GM18951 (cell line): ENCODE measurements at regions not wholly inside any gene's neighbourhood (a gene's known extent, or its start where the extent isn't known, plus 50 kb on each side); places are given as distances from the start of the nearest gene placed in this dataset.

Source experiments
- POLR2A ChIP-seq: IDR thresholded peaks from 4 replicates; pipeline ENCODE4 v1.6.1; 2011; ENCODE audit warnings: mild to moderate bottlenecking; ENCODE audit not compliant: insufficient read length, insufficient read depth; ENCODE audit errors: extremely low read depth
- in situ Hi-C: fragments of 300-500 bp; cut with MboI; formaldehyde crosslinking; loops from one replicate; pipeline ENCODE4 v1.12.0; 2022; ENCODE audit warnings: low sequenced_read_pairs, mixed read lengths, inconsistent platforms; ENCODE audit not compliant: unreplicated experiment

DNA sequence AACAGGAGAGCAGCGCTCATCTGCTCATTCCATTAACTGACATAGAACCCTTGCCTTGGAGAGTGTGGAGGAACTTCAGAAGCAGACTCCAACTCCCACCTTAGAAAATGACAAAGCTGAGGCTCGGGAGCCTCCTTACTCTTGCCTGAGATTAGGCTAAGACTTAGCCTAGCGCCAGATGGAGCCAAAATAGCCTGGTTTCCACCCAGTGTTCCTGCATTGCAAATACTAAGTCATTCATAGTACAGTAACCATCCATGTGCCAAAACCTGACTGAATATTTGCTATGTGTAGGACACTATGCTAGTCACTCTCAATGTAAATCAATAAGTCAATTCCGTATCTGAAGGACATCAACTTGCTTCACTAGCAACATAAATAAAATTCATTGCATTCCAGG lies 387.4 kb upstream of the CPEB2 start:
- TF ChIP-seq POLR2A = no peak
- in situ Hi-C loops = no loop called here

DNA sequence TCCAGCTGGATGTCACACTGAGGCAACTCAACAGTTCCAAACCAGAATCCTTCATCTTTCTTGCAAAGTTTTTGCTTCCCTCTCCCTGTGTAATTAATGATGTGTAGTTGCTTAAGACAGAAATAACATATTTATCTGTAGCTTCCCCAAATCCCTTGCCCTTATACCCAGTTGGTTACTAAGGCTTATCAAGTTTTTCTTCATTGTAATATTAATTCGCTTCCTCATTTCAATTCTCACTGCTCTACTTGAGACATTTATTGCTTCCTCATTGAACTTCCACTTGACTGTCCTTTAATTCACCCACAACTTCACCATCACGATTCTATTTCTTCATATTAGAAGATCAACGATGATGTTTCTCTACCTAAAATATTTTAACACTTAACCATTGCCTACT lies 386.6 kb upstream of the CPEB2 start:
- in situ Hi-C loops = no loop called here
- no peak for TF ChIP-seq POLR2A

DNA sequence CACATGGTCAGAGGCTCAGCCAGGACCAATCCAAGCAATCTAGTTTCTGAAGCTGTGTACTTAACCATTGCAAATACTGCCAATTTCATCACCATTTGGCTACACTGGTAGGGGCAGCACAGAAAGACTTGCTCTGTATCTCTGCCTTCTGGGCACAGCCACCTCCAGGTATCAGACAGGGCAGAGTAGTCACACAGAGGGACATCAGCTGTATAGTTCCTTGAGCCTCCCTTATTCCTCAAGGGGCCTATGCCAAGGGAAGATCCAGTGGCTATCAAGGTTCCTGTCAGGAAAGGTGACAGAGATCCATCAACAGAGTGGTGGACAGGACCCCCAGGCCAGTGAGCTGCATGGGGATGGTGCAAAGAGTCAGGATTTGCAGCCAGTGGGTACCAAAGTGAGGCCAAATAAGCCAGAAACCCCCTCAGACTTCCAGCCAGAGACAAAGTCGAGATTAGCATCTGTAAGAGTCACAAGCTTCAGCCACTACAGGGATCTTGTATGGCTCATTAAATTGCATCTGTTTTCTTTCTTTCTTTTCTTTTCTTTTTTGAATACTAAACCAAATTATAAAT lies 381.6 kb upstream of the CPEB2 start:
- in situ Hi-C loops = no loop called here
- no peak for TF ChIP-seq POLR2A

DNA sequence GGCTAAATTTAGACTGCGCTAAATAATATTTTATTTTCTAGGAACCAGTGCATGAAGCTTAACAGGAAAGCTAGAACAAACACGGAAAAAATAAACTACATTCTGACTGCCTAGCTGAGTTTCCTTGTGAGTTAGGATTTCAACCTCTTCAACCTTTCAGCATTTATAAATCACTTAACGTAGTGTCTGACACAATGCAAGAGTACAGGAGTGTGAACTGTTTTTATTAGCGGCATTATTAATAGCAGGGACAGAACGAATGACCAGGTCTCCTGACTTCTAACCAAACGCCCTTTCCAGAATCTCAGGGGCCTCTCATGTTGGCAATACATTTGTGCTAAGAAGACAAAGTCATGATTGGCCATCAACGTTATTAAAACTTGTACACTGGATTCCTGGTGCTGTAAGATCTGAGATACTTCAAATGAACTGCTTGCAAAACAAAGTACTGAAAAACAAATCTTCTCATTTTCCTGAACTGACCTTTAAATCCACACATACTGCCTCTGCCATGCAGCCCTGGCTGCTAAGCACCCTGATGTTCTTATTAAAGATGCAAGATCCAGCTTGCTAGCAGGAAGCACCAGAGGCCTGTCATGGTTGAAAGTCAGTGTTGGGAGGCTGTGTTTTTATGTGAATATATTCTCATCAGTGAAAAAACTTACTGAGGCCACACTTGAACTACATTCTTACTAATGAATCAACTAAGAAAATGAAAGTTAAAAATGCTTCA lies 380.4 kb upstream of the CPEB2 start:
- TF ChIP-seq POLR2A = no peak
- in situ Hi-C loops = no loop called here

DNA sequence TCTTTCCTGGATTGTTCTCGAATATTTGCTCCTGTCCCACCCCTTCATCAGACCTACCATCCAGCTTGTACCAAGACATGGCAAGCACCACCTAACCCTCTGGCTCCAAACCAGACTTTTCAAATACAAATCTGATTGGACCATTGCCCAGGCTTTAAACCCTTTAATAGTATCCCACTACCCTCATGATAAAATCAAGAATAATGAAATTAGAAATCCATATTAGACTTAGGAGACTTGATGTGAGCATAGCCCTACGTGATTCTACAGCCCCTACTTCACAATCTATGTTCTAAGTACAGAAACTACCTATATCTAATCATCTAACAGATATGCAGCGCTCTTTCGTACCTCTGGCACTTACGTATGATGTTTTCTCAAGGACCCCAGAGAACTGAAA lies 375.2 kb upstream of the CPEB2 start:
- in situ Hi-C loops = no loop called here
- TF ChIP-seq POLR2A = no peak

DNA sequence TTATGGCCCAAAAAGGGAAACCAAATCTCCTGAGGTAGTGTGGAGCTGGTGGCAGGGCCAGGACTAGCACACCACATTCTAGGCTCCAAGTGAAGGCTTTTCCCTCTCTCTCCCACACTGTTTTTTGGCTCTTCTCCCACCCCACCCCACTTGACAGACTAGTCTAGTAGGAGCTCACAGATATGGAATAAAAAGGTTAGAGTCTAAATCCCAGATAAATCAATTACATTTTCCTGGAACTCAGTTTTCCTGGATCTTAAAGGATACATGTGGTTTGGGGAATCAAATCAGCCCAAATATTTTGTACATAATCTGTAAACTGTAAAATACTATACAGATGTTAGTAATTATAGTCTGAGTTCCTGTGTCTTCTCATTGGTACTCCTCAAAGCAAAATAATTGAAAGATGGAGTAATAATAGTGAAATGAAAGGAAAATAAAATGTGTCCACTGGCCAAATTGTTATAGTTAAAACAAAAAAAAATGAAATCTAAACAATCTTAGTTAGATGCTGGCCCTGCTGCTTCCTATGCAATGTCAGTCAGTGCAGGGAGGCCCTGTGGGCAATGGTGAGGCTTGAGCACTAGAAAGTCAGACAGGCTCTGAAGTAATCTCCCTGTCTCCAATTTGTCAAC lies 370.4 kb upstream of the CPEB2 start:
- in situ Hi-C loops = no loop called here
- no peak for TF ChIP-seq POLR2A

DNA sequence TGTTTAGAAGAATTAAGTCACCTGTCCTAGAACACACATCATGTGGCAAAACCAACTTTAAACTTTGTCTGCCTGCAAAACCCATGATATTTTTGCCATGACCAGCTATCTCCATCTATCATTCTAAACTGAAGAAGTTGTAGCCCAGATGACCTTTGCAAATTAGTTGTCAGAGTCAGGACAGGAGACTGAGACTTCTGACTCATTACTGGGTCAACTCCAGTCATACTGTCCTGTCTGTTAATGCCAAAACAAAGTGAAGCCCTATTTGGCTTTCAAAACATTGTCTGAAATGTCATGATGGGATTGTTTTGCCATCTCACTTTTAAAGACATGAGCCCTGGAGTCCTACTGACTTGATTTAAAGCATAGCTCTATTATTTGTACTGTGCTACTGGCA lies 365.7 kb upstream of the CPEB2 start:
- in situ Hi-C loops = no loop called here
- TF ChIP-seq POLR2A = no peak

DNA sequence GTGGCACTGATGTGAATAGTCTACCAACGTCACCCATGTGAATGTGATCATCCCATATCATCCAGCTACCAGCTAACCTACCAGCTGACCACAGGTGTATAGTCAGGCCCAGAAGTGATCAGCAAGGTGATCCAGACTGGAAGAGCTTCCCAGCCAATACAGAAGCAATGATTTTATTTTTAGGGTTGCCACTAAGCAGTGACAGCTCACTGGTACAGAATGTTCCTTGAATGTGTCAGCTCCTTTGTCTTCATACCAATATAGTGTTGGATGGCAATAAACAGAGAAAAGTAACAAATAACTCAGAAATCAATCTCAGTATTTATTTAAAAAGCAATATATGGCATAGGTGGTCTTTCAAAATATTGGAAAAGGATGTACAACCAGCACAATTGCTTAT lies 361.8 kb upstream of the CPEB2 start:
- no peak for TF ChIP-seq POLR2A
- in situ Hi-C loops = no loop called here

DNA sequence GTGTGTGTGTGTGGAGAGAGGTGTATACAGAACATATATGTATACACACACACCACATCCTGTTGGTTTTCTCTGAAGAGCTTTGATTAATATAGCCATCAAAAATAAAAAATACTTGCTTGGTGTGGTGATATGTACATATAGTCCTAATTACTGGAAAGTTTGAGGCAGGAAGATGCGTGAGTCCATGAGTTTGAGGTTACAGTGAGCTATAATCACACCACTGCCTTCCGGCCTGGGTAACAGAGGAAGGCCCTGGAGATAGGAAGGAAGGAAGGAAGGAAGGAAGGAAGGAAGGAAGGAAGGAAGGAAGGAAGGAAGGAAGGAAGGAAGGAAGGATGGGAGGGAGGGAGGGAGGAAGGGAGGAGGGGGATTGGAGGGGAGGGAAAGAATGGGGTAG lies 360.4 kb upstream of the CPEB2 start:
- TF ChIP-seq POLR2A = no peak
- in situ Hi-C loops = no loop called here

DNA sequence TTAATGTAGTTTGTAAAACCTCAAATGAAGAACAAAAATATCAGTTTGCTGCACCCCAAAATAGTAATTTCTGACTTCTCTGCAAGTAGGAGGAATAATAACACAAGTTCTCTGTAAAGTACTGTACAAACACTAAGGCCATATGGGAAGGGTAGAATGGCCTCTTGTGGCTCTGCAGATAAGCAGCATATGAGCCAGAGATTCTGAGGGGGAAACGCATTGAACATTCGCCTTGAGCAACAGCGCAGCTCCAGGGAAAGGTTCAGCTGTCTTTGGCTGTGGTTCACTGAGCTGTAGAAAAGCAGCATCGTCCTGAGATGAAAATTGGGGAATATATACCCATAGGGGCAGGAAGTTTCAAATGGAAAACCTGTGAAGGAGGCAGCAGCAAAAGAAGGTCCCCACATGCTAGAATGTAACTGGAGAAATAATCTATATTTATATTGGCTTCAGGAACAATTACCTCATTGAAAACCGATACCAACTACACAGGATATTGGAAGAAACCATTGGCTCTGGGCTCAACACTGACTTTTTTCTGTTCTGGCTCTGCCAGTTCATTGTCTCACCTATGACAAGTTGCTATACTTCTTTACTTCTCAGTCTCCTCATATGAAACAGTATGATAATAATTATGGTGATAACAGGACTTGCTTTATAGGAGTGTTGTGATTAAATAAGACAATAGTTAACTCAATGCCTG lies 357.6 kb upstream of the CPEB2 start:
- TF ChIP-seq POLR2A = no peak
- in situ Hi-C loops = no loop called here

DNA sequence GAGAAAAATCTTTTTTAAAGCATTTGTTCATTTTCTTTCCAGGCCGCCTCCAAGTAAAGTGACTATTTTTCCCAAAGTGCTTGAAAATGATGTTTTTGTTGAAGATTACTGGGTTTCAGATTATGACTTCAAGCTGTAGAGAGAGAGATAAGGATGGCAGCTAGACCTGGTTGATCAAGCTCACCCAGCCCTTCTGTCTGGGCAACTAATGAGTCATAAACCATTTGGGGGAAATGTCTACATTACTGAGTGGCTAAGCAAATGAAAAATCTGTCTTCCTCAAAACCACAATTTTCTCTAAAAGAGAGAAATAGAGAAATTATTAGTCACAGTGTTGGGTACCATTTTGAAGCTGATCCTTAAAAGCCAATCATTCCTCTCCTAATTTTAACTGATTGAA lies 355.4 kb upstream of the CPEB2 start:
- in situ Hi-C loops = no loop called here
- no peak for TF ChIP-seq POLR2A

DNA sequence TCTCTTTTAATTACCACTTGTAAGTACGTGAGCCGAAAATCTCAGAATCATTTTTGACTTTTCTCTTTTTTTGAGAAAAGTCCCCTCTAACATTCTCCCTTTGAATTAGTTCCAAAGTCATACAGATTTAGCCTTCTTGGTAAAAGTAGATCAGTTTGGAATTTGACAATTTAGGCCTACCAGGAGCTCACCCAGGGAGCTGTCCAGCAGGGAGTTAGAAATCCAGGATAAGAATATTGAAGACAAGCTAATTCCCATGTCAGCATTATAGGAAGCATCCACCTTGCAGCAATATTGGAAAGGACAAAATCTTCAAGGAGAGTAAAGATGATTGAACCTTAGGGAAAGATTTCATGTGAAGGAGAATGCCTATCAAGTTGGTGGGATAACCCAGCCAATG lies 352.2 kb upstream of the CPEB2 start:
- no peak for TF ChIP-seq POLR2A
- in situ Hi-C loops = no loop called here

DNA sequence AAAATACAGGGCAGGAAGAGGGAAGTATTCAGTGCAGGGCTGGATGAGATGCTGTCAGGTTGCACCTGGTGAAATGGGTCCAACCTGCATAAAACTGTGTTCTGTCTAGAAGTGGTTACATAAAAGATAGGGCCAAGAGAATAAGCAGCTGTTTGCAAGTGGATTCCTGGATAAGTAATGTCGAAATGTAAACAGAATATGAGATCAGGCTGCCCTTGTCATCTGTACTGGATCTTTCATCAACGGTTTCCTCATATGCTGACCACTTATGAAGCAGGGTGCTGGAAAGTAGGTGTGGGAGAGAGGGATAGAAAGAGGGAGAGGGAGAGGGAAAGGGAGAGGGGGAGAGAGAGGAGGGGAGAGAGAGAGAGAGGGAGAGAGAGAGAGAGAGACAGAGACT lies 349.8 kb upstream of the CPEB2 start:
- no peak for TF ChIP-seq POLR2A
- in situ Hi-C loops = no loop called here

DNA sequence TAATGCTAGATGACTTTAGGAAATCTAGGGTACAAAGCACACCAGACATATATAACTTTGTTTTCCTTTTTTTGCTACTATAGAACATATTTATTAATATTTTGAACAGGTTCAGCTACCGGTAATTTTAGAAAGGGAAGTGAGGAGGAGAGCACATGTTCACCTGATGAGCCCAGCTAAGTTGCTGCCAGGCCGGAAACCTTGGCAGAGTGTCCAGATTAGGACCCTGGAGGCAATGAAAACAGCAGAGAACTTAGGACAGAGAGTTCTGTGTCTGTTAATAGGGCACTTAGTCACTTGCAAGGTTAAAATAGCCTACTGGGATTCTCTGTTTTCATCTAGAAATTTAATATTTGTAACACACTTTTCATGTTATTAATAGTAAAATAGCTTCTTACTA lies 348.9 kb upstream of the CPEB2 start:
- in situ Hi-C loops = no loop called here

More for the DNA sequence above, 348.9 kb upstream of the CPEB2 start:
- no peak for TF ChIP-seq POLR2A
